ENCODE measurements at regions not wholly inside any gene's neighbourhood (a gene's known extent, or its start where the extent isn't known, plus 50 kb on each side); places are given as distances from the start of the nearest gene placed in this dataset.
A peak's percentile ranks its signal among the peaks of the same experiment; 100 is the strongest.

- no peak for TF ChIP-seq ZNF274 (IDR thresholded peaks at IDR 0.05; ENCODE audit: low read depth, low read length)
- H3K4me3 ChIP-seq (ENCODE audit: low read length) = no peak overlapping the region
These were observed 53.8 kb upstream of the C2CD4B start for GRCh38 chr15:62218841-62219240.

- TF ChIP-seq ZNF274 (IDR thresholded peaks at IDR 0.05; ENCODE audit: low read depth, low read length) = no peak
- H3K4me3 ChIP-seq (ENCODE audit: low read length) = no peak overlapping the region
These were observed 54.7 kb upstream of the C2CD4B start for GRCh38 chr15:62219799-62220198.

GRCh38 chr15:62223020-62223419 lies 57.9 kb upstream of the C2CD4B start:
- no peak for TF ChIP-seq ZNF274 (IDR thresholded peaks at IDR 0.05; ENCODE audit: low read depth, low read length)
- H3K4me3 ChIP-seq (ENCODE audit: low read length) = peak overlapping the region; percentile 16; the same call in 1 of the 2 replicates

GRCh38 chr15:62228604-62229003 lies 63.5 kb upstream of the C2CD4B start:
- TF ChIP-seq ZNF274 (IDR thresholded peaks at IDR 0.05; ENCODE audit: low read depth, low read length) = no peak
- H3K4me3 ChIP-seq (ENCODE audit: low read length) = no peak overlapping the region

- no peak for TF ChIP-seq ZNF274 (IDR thresholded peaks at IDR 0.05; ENCODE audit: low read depth, low read length)
- no peak overlapping the region for H3K4me3 ChIP-seq (ENCODE audit: low read length)
These were observed 66.8 kb upstream of the C2CD4B start for GRCh38 chr15:62231856-62232255.

- H3K4me3 ChIP-seq (ENCODE audit: low read length) = no peak overlapping the region
- no peak for TF ChIP-seq ZNF274 (IDR thresholded peaks at IDR 0.05; ENCODE audit: low read depth, low read length)
These were observed 75.3 kb upstream of the C2CD4B start for GRCh38 chr15:62240121-62241096.

- no peak overlapping the region for H3K4me3 ChIP-seq (ENCODE audit: low read length)
- no peak for TF ChIP-seq ZNF274 (IDR thresholded peaks at IDR 0.05; ENCODE audit: low read depth, low read length)
These were observed 76.2 kb upstream of the C2CD4B start for GRCh38 chr15:62241135-62241770.

GRCh38 chr15:62242999-62243398 lies 77.9 kb upstream of the C2CD4B start:
- TF ChIP-seq ZNF274 (IDR thresholded peaks at IDR 0.05; ENCODE audit: low read depth, low read length) = no peak
- H3K4me3 ChIP-seq (ENCODE audit: low read length) = no peak overlapping the region

- no peak for TF ChIP-seq ZNF274 (IDR thresholded peaks at IDR 0.05; ENCODE audit: low read depth, low read length)
- H3K4me3 ChIP-seq (ENCODE audit: low read length) = no peak overlapping the region
These were observed 79.7 kb upstream of the C2CD4B start for GRCh38 chr15:62244762-62245161.

GRCh38 chr15:62248277-62248984 lies 83.3 kb upstream of the C2CD4B start:
- no peak for TF ChIP-seq ZNF274 (IDR thresholded peaks at IDR 0.05; ENCODE audit: low read depth, low read length)
- no peak overlapping the region for H3K4me3 ChIP-seq (ENCODE audit: low read length)

GRCh38 chr15:62249501-62249900 lies 84.4 kb upstream of the C2CD4B start:
- TF ChIP-seq ZNF274 (IDR thresholded peaks at IDR 0.05; ENCODE audit: low read depth, low read length) = no peak
- H3K4me3 ChIP-seq (ENCODE audit: low read length) = no peak overlapping the region

- H3K4me3 ChIP-seq (ENCODE audit: low read length) = no peak overlapping the region
- no peak for TF ChIP-seq ZNF274 (IDR thresholded peaks at IDR 0.05; ENCODE audit: low read depth, low read length)
These were observed 85.1 kb upstream of the C2CD4B start for GRCh38 chr15:62250186-62250585.

- no peak overlapping the region for H3K4me3 ChIP-seq (ENCODE audit: low read length)
- no peak for TF ChIP-seq ZNF274 (IDR thresholded peaks at IDR 0.05; ENCODE audit: low read depth, low read length)
These were observed 85.9 kb upstream of the C2CD4B start for GRCh38 chr15:62250978-62251377.

- no peak for TF ChIP-seq ZNF274 (IDR thresholded peaks at IDR 0.05; ENCODE audit: low read depth, low read length)
- no peak overlapping the region for H3K4me3 ChIP-seq (ENCODE audit: low read length)
These were observed 88.2 kb upstream of the C2CD4B start for GRCh38 chr15:62253294-62253693.
